ENCODE measurements at regions not wholly inside any gene's neighbourhood (a gene's known extent, or its start where the extent isn't known, plus 50 kb on each side); places are given as distances from the start of the nearest gene placed in this dataset.

GRCh38 chr4:20062054-20062453 lies 189.7 kb upstream of the SLIT2 start:
- TF ChIP-seq, protein P1, sequence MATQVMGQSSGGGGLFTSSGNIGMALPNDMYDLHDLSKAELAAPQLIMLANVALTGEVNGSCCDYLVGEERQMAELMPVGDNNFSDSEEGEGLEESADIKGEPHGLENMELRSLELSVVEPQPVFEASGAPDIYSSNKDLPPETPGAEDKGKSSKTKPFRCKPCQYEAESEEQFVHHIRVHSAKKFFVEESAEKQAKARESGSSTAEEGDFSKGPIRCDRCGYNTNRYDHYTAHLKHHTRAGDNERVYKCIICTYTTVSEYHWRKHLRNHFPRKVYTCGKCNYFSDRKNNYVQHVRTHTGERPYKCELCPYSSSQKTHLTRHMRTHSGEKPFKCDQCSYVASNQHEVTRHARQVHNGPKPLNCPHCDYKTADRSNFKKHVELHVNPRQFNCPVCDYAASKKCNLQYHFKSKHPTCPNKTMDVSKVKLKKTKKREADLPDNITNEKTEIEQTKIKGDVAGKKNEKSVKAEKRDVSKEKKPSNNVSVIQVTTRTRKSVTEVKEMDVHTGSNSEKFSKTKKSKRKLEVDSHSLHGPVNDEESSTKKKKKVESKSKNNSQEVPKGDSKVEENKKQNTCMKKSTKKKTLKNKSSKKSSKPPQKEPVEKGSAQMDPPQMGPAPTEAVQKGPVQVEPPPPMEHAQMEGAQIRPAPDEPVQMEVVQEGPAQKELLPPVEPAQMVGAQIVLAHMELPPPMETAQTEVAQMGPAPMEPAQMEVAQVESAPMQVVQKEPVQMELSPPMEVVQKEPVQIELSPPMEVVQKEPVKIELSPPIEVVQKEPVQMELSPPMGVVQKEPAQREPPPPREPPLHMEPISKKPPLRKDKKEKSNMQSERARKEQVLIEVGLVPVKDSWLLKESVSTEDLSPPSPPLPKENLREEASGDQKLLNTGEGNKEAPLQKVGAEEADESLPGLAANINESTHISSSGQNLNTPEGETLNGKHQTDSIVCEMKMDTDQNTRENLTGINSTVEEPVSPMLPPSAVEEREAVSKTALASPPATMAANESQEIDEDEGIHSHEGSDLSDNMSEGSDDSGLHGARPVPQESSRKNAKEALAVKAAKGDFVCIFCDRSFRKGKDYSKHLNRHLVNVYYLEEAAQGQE (IDR thresholded peaks at IDR 0.05; ENCODE audit: insufficient read depth in 1 of 2, low read depth in 2 of 2, low read length in 2 of 2) = no peak
- no peak for TF ChIP-seq TAF1 (IDR thresholded peaks at IDR 0.05; ENCODE audit: borderline replicate concordance, insufficient read depth, low read length)
- no peak for TF ChIP-seq POLR2AphosphoS5 (IDR thresholded peaks at IDR 0.05; ENCODE audit: low read depth, low read length)
- no peak for TF ChIP-seq SIN3A (IDR thresholded peaks at IDR 0.05; ENCODE audit: borderline replicate concordance, insufficient read depth, low read length)
- TF ChIP-seq FOXP2 (optimal IDR thresholded peaks at IDR 0.05; ENCODE audit: borderline replicate concordance, extremely low read depth, extremely low read length, insufficient read depth) = no peak

GRCh38 chr4:20050768-20051167 lies 200.9 kb upstream of the SLIT2 start:
- no peak for TF ChIP-seq SIN3A (IDR thresholded peaks at IDR 0.05; ENCODE audit: borderline replicate concordance, insufficient read depth, low read length)
- no peak for TF ChIP-seq POLR2AphosphoS5 (IDR thresholded peaks at IDR 0.05; ENCODE audit: low read depth, low read length)
- TF ChIP-seq TAF1 (IDR thresholded peaks at IDR 0.05; ENCODE audit: borderline replicate concordance, insufficient read depth, low read length) = no peak

DNA sequence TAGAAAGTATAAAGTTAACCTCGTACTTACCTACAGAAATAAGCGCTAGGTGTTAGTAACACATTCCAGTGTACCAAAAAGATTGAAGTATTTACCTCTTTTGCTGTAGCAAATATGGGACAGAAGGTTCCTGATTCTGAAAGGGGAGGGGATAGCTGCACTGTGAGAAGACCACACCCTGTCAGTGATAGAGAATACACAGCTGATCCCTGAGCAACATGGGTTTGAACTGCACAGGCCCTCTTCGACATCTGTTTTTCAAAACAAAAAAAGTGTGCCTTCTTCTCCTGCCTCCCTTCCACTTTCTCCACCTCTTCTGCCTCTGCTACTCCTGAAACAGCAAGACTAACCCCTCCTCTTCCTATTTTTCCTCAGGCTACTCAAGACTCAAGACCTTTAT lies 201.8 kb upstream of the SLIT2 start:
- TF ChIP-seq, protein P1 (IDR thresholded peaks at IDR 0.05; ENCODE audit: insufficient read depth in 1 of 2, low read depth in 2 of 2, low read length in 2 of 2) = no peak

GRCh38 chr4:20046931-20047677 lies 204.6 kb upstream of the SLIT2 start:
- TF ChIP-seq POLR2AphosphoS5 (IDR thresholded peaks at IDR 0.05; ENCODE audit: low read depth, low read length) (no peak), TAF1 (IDR thresholded peaks at IDR 0.05; ENCODE audit: borderline replicate concordance, insufficient read depth, low read length) (no peak), FOXP2 (optimal IDR thresholded peaks at IDR 0.05; ENCODE audit: borderline replicate concordance, extremely low read depth, extremely low read length, insufficient read depth) (no peak), SIN3A (IDR thresholded peaks at IDR 0.05; ENCODE audit: borderline replicate concordance, insufficient read depth, low read length) (no peak)
- TF ChIP-seq, protein P1 (IDR thresholded peaks at IDR 0.05; ENCODE audit: insufficient read depth in 1 of 2, low read depth in 2 of 2, low read length in 2 of 2) = no peak

DNA sequence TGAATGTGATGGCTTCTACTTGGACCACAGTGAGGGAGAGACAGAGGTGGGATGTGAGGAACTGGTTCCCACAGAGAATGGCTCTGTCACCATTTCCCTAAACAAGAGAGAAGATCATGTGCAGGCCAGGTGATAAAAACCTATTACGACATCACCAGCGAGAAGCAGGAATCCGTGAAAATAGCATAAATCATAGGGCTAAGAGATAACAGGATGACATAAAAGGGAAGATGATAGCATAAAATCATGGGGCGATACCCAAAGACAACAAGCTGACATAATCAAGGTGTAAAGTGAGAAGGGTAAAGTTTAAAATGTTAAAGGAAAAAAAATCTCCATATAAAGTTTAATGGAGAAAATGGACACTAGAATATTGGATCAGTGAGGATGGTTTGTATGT lies 205.5 kb upstream of the SLIT2 start:
- TF ChIP-seq, protein P1 (IDR thresholded peaks at IDR 0.05; ENCODE audit: insufficient read depth in 1 of 2, low read depth in 2 of 2, low read length in 2 of 2) = no peak
- TF ChIP-seq POLR2AphosphoS5 (IDR thresholded peaks at IDR 0.05; ENCODE audit: low read depth, low read length) = no peak
- TF ChIP-seq TAF1 (IDR thresholded peaks at IDR 0.05; ENCODE audit: borderline replicate concordance, insufficient read depth, low read length) = no peak
- no peak for TF ChIP-seq FOXP2 (optimal IDR thresholded peaks at IDR 0.05; ENCODE audit: borderline replicate concordance, extremely low read depth, extremely low read length, insufficient read depth)
- TF ChIP-seq SIN3A (IDR thresholded peaks at IDR 0.05; ENCODE audit: borderline replicate concordance, insufficient read depth, low read length) = no peak

Data from PFSK-1 (cell line).